B cell (primary cell): ENCODE measurements at regions not wholly inside any gene's neighbourhood (a gene's known extent, or its start where the extent isn't known, plus 50 kb on each side); places are given as distances from the start of the nearest gene placed in this dataset.

Experiments used
- CTCF ChIP-seq: fragments of 200-600 bp; IDR thresholded peaks from one replicate; pipeline ENCODE4 v1.8.0; 2022; ENCODE audit warnings: antibody characterized with exemption, mild to moderate bottlenecking
- EZH2 ChIP-seq: IDR thresholded peaks from 2 replicates; pipeline ENCODE4 v1.6.1; 2012; ENCODE audit warnings: borderline replicate concordance, low read depth, mild to moderate bottlenecking, moderate library complexity, low read length; ENCODE audit not compliant: insufficient read depth, poor library complexity, severe bottlenecking

- TF ChIP-seq CTCF (no peak), EZH2 (no peak)
Observed at GRCh38 chr6:163757520-163757919, 343.0 kb downstream of the QKI start.
